HEK293 (cell line): ENCODE measurements at regions not wholly inside any gene's neighbourhood (a gene's known extent, or its start where the extent isn't known, plus 50 kb on each side); places are given as distances from the start of the nearest gene placed in this dataset.
"Not testable (repeated sequence)": the region's sequence is repeated elsewhere in the genome, so short reads cannot be mapped to it uniquely, and the experiment has no call there.

Experiments
- CTCF ChIA-PET: fragments of 350-600 bp; formaldehyde crosslinking; extraction: SDS; loops from one replicate; lab custom pipeline; 2021; ENCODE audit warnings: antibody characterized with exemption; lab: Yijun Ruan, JAX
- POLR2A ChIA-PET: fragments of 300-600 bp; formaldehyde crosslinking; extraction: SDS; loops from one replicate; lab custom pipeline; 2020; ENCODE audit warnings: antibody characterized with exemption, inconsistent platforms; lab: Yijun Ruan, JAX
- H3K27ac ChIP-seq: fragments of 200-500 bp; sonication (Bioruptor generic); 2 replicates; pipeline ENCODE4 v1.5.1; 2014; ENCODE audit warnings: low read depth, low read length, control low read depth, inconsistent platforms; ENCODE audit errors: extremely low read depth
- H3K36me3 ChIP-seq, 2 experiments: fragments of 200-500 bp in 1 of 2; sonication (Bioruptor generic) in 1 of 2; 1 replicate in 1 of 2; 2 replicates in 1 of 2; pipeline ENCODE4 v1.5.1; 2014 to 2017; ENCODE audit warnings: inconsistent platforms in 2 of 2, low read length in 2 of 2; ENCODE audit not compliant: control insufficient read depth in 2 of 2, insufficient read depth in 1 of 2
- H3K4me1 ChIP-seq: fragments of 200-500 bp; sonication (Bioruptor generic); 2 replicates; pipeline ENCODE4 v1.5.1; 2014; ENCODE audit warnings: mild to moderate bottlenecking, low read length, inconsistent platforms; ENCODE audit not compliant: control insufficient read depth, insufficient read depth
- H3K4me3 ChIP-seq: 2 replicates; pipeline ENCODE4 v1.5.1; 2011; ENCODE audit warnings: low read depth, mild to moderate bottlenecking, control low read depth, low read length, moderate library complexity
- H3K9me3 ChIP-seq: fragments of 200-500 bp; sonication (Bioruptor generic); 2 replicates; pipeline ENCODE4 v1.5.1; 2014; ENCODE audit warnings: low read depth, low read length, inconsistent platforms; ENCODE audit not compliant: control insufficient read depth, insufficient read depth
- FEZF1 ChIP-seq: fragments of 450-650 bp; formaldehyde crosslinking; IDR thresholded peaks from 2 replicates; pipeline ENCODE4 v1.5.1; 2016; ENCODE audit warnings: missing biosample characterization, missing genetic modification characterization
- GFI1B ChIP-seq: fragments of 450-650 bp; formaldehyde crosslinking; IDR thresholded peaks from 2 replicates; pipeline ENCODE4 v1.5.1; 2016; ENCODE audit warnings: missing biosample characterization, missing genetic modification characterization
- REPIN1 ChIP-seq: fragments of 450-650 bp; formaldehyde crosslinking; IDR thresholded peaks from 2 replicates; pipeline ENCODE4 v1.5.1; 2017; ENCODE audit warnings: missing biosample characterization, missing genetic modification characterization, low read depth
- ZBTB17 ChIP-seq: fragments of 450-650 bp; formaldehyde crosslinking; IDR thresholded peaks from 2 replicates; pipeline ENCODE4 v1.5.1; 2016; ENCODE audit warnings: missing biosample characterization, missing genetic modification characterization
- ZFHX2 ChIP-seq: fragments of 450-650 bp; formaldehyde crosslinking; conservative IDR thresholded peaks from 2 replicates; pipeline ENCODE4 v1.5.1; 2016; ENCODE audit warnings: missing biosample characterization, missing genetic modification characterization
- ZNF10 ChIP-seq: fragments of 450-650 bp; formaldehyde crosslinking; IDR thresholded peaks from 2 replicates; pipeline ENCODE4 v1.5.1; 2017; ENCODE audit warnings: missing biosample characterization, missing genetic modification characterization
- ZNF146 ChIP-seq: fragments of 450-650 bp; formaldehyde crosslinking; IDR thresholded peaks from 2 replicates; pipeline ENCODE4 v1.5.1; 2016; ENCODE audit warnings: missing biosample characterization, missing genetic modification characterization
- ZNF221 ChIP-seq: fragments of 450-650 bp; formaldehyde crosslinking; IDR thresholded peaks from 2 replicates; pipeline ENCODE4 v1.5.1; 2017; ENCODE audit warnings: missing biosample characterization, missing genetic modification characterization, borderline replicate concordance
- ZNF266 ChIP-seq: fragments of 450-650 bp; formaldehyde crosslinking; IDR thresholded peaks from 2 replicates; pipeline ENCODE4 v1.5.1; 2016; ENCODE audit warnings: missing biosample characterization, missing genetic modification characterization, low read depth
- ZNF274 ChIP-seq, 2 experiments: fragments of 200-500 bp in 1 of 2; fragments of 450-650 bp in 1 of 2; sonication (Bioruptor generic) in 1 of 2; formaldehyde crosslinking in 1 of 2; IDR thresholded peaks; 2 replicates each; pipeline versions ENCODE4 v1.5.1 to v1.6.1; 2014 to 2016; ENCODE audit warnings: borderline replicate concordance in 1 of 2, inconsistent platforms in 1 of 2, low read length in 1 of 2, missing biosample characterization in 1 of 2, missing genetic modification characterization in 1 of 2
- ZNF350 ChIP-seq: fragments of 450-650 bp; formaldehyde crosslinking; IDR thresholded peaks from 2 replicates; pipeline ENCODE4 v1.5.0; 2017; ENCODE audit warnings: missing biosample characterization, mild to moderate bottlenecking, missing genetic modification characterization
- ZNF37A ChIP-seq: fragments of 450-650 bp; IDR thresholded peaks from 2 replicates; pipeline ENCODE4 v1.5.1; 2018; ENCODE audit warnings: missing biosample characterization, missing genetic modification characterization
- ZNF433 ChIP-seq: fragments of 450-650 bp; formaldehyde crosslinking; IDR thresholded peaks from 2 replicates; pipeline ENCODE4 v1.5.1; 2016; ENCODE audit warnings: missing biosample characterization, missing genetic modification characterization, low read depth
- ZNF501 ChIP-seq: fragments of 450-650 bp; formaldehyde crosslinking; IDR thresholded peaks from 2 replicates; pipeline ENCODE4 v1.5.1; 2016; ENCODE audit warnings: missing biosample characterization, missing genetic modification characterization
- ZNF530 ChIP-seq: fragments of 450-650 bp; formaldehyde crosslinking; IDR thresholded peaks from 2 replicates; pipeline ENCODE4 v1.5.1; 2016; ENCODE audit warnings: low read depth, missing biosample characterization, missing genetic modification characterization
- ZNF544 ChIP-seq: fragments of 450-650 bp; formaldehyde crosslinking; IDR thresholded peaks from 2 replicates; pipeline ENCODE4 v1.5.0; 2017; ENCODE audit warnings: missing biosample characterization, missing genetic modification characterization
- ZNF549 ChIP-seq: fragments of 450-650 bp; IDR thresholded peaks from 2 replicates; pipeline ENCODE4 v1.5.1; 2018; ENCODE audit warnings: missing biosample characterization, missing genetic modification characterization, mild to moderate bottlenecking, inconsistent platforms, moderate library complexity
- ZNF621 ChIP-seq: fragments of 450-650 bp; formaldehyde crosslinking; IDR thresholded peaks from 2 replicates; pipeline ENCODE4 v1.5.1; 2017; ENCODE audit warnings: missing biosample characterization, missing genetic modification characterization
- ZNF664 ChIP-seq: fragments of 450-650 bp; formaldehyde crosslinking; IDR thresholded peaks from 2 replicates; pipeline ENCODE4 v1.5.1; 2016; ENCODE audit warnings: missing biosample characterization, missing genetic modification characterization
- ZNF76 ChIP-seq: fragments of 450-650 bp; formaldehyde crosslinking; IDR thresholded peaks from 2 replicates; pipeline ENCODE4; 2016; ENCODE audit warnings: low read depth, missing biosample characterization, missing genetic modification characterization, borderline replicate concordance
- ZNF792 ChIP-seq: fragments of 450-650 bp; formaldehyde crosslinking; IDR thresholded peaks from 2 replicates; pipeline ENCODE4 v1.5.1; 2016; ENCODE audit warnings: missing biosample characterization, missing genetic modification characterization
- ZNF837 ChIP-seq: fragments of 450-650 bp; formaldehyde crosslinking; IDR thresholded peaks from 2 replicates; pipeline ENCODE4 v1.5.1; 2016; ENCODE audit warnings: missing biosample characterization, missing genetic modification characterization
- TF ChIP-seq, protein P1 (sequence below): fragments of 450-650 bp; formaldehyde crosslinking; IDR thresholded peaks from 2 replicates; pipeline ENCODE4 v1.5.1; 2017; ENCODE audit warnings: missing biosample characterization, missing genetic modification characterization
- TF ChIP-seq, protein P2 (sequence below): fragments of 450-650 bp; formaldehyde crosslinking; IDR thresholded peaks from 2 replicates; pipeline ENCODE4 v1.5.1; 2016; ENCODE audit warnings: missing biosample characterization, missing genetic modification characterization, low read depth
- TF ChIP-seq, protein P3 (sequence below): fragments of 450-650 bp; formaldehyde crosslinking; IDR thresholded peaks from 2 replicates; pipeline ENCODE4 v1.5.1; 2016; ENCODE audit warnings: missing biosample characterization, missing genetic modification characterization
- TF ChIP-seq, protein P4 (sequence below): fragments of 450-650 bp; formaldehyde crosslinking; IDR thresholded peaks from 2 replicates; pipeline ENCODE4 v1.5.1; 2016; ENCODE audit warnings: missing biosample characterization, missing genetic modification characterization

DNA sequence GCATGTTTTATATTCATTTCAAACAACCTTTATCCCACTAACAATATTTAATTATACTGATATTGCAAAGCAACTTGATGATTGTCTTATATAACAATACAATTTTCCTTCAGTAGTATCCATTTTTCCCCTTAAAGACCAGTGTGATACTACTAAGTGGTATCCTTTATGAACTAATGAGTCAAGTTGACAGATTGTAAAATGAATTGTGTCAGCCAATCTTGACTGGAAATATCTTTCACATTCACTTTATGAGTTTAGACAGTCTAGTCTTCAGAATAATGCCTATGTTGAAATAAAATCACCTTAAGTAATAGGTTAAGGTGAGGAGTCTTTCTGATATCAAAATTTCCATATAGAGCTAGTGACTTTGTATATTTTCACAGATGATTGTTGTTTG is 950.0 kb upstream of the CELF2 start:
- ChIA-PET POLR2A (no interaction called here), CTCF (no interaction called here)

DNA sequence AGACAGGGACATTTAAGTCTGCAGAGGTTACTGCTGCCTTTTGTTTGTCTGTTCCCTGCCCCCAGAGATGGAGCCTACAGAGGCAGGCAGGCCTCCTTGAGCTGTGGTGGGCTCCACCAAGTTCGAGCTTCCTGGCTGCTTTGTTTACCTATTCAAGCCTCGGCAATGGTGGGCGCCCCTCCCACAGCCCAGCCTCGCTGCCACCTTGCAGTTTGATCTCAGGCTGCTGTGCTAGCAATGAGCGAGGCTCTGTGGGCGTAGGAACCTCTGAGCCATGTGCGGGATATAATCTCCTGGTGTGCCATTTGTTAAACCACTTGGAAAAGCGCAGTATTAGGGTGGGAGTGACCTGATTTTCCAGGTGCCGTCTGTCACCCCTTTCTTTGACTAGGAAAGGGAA is 942.8 kb upstream of the CELF2 start:
- POLR2A ChIA-PET, H3K27ac ChIP-seq, H3K4me1 ChIP-seq, H3K36me3 ChIP-seq, H3K4me3 ChIP-seq, CTCF ChIA-PET, H3K9me3 ChIP-seq: not testable (repeated sequence)

More for the DNA sequence above, 950.0 kb upstream of the CELF2 start:
- no peak overlapping the region for H3K4me3 ChIP-seq
- H3K4me1 ChIP-seq = no peaks in the 10 kb centered on the region
- H3K36me3 ChIP-seq = no peaks in the 10 kb centered on the region
- TF ChIP-seq REPIN1 = no peak
- no peak for TF ChIP-seq ZNF433 (tag by site-specific recombination)
- TF ChIP-seq ZFHX2 (tag by site-specific recombination) = no peak
- no peak for TF ChIP-seq ZNF146
- no peak for TF ChIP-seq ZNF266
- no peak for TF ChIP-seq ZNF221 (tag by site-specific recombination)
- no peak for TF ChIP-seq ZNF530 (tag by site-specific recombination)
- no peak for TF ChIP-seq GFI1B (tag by site-specific recombination)
- no peak for TF ChIP-seq ZBTB17 (tag by site-specific recombination)
- no peak for TF ChIP-seq ZNF76 (tag by site-specific recombination)
- no peak for TF ChIP-seq ZNF501 (tag by site-specific recombination)
- TF ChIP-seq ZNF664 (tag by site-specific recombination) = no peak
- no peak for TF ChIP-seq ZNF837
- no peak for TF ChIP-seq ZNF274 (IDR thresholded peaks at IDR 0.05; ENCODE audit: low read length)
- TF ChIP-seq ZNF274 (tag by site-specific recombination; IDR thresholded peaks at IDR 0.05; ENCODE audit: borderline replicate concordance) = no peak
- TF ChIP-seq ZNF37A = no peak
- H3K27ac ChIP-seq = no peak overlapping the region
- H3K9me3 ChIP-seq = no peaks in the 10 kb centered on the region

DNA sequence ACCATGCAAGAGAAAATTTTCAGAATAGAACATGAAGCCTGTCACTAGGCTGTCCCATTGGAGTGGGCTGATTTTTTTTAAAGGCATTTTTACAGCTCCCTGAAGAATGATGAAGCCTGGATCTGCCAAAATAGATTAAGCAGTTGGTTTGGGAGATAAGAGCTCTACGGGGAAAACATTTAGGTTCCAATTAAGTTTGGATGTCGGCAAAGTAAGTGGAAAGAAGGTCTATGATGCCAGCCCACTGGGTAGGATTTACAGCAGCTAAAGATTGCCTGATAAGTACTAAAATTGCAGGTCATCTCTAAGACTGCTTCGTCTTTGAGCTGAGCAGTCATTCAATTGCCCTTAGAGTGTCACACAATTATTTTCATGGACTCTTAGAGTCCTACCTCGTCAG is 939.2 kb upstream of the CELF2 start:
- CTCF ChIA-PET = no interaction called here
- POLR2A ChIA-PET = no interaction called here
- no peaks in the 10 kb centered on the region for H3K4me1 ChIP-seq
- no peaks in the 10 kb centered on the region for H3K36me3 ChIP-seq
- H3K4me3 ChIP-seq = no peak overlapping the region
- no peak overlapping the region for H3K27ac ChIP-seq
- H3K9me3 ChIP-seq = no peaks in the 10 kb centered on the region; the same call in 1 of the 2 replicates
- TF ChIP-seq ZNF350 (tag by site-specific recombination) (no peak), FEZF1 (tag by site-specific recombination) (no peak), ZNF792 (tag by site-specific recombination) (no peak), ZNF664 (tag by site-specific recombination) (no peak), ZNF621 (tag by site-specific recombination) (no peak), ZNF549 (tag by site-specific recombination) (no peak), ZNF10 (tag by site-specific recombination) (no peak), ZNF544 (tag by site-specific recombination) (no peak)
- TF ChIP-seq, protein P1, sequence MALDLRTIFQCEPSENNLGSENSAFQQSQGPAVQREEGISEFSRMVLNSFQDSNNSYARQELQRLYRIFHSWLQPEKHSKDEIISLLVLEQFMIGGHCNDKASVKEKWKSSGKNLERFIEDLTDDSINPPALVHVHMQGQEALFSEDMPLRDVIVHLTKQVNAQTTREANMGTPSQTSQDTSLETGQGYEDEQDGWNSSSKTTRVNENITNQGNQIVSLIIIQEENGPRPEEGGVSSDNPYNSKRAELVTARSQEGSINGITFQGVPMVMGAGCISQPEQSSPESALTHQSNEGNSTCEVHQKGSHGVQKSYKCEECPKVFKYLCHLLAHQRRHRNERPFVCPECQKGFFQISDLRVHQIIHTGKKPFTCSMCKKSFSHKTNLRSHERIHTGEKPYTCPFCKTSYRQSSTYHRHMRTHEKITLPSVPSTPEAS (tag by site-specific recombination) = no peak
- TF ChIP-seq, protein P2, sequence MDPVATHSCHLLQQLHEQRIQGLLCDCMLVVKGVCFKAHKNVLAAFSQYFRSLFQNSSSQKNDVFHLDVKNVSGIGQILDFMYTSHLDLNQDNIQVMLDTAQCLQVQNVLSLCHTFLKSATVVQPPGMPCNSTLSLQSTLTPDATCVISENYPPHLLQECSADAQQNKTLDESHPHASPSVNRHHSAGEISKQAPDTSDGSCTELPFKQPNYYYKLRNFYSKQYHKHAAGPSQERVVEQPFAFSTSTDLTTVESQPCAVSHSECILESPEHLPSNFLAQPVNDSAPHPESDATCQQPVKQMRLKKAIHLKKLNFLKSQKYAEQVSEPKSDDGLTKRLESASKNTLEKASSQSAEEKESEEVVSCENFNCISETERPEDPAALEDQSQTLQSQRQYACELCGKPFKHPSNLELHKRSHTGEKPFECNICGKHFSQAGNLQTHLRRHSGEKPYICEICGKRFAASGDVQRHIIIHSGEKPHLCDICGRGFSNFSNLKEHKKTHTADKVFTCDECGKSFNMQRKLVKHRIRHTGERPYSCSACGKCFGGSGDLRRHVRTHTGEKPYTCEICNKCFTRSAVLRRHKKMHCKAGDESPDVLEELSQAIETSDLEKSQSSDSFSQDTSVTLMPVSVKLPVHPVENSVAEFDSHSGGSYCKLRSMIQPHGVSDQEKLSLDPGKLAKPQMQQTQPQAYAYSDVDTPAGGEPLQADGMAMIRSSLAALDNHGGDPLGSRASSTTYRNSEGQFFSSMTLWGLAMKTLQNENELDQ (tag by site-specific recombination) = no peak
- TF ChIP-seq, protein P3, sequence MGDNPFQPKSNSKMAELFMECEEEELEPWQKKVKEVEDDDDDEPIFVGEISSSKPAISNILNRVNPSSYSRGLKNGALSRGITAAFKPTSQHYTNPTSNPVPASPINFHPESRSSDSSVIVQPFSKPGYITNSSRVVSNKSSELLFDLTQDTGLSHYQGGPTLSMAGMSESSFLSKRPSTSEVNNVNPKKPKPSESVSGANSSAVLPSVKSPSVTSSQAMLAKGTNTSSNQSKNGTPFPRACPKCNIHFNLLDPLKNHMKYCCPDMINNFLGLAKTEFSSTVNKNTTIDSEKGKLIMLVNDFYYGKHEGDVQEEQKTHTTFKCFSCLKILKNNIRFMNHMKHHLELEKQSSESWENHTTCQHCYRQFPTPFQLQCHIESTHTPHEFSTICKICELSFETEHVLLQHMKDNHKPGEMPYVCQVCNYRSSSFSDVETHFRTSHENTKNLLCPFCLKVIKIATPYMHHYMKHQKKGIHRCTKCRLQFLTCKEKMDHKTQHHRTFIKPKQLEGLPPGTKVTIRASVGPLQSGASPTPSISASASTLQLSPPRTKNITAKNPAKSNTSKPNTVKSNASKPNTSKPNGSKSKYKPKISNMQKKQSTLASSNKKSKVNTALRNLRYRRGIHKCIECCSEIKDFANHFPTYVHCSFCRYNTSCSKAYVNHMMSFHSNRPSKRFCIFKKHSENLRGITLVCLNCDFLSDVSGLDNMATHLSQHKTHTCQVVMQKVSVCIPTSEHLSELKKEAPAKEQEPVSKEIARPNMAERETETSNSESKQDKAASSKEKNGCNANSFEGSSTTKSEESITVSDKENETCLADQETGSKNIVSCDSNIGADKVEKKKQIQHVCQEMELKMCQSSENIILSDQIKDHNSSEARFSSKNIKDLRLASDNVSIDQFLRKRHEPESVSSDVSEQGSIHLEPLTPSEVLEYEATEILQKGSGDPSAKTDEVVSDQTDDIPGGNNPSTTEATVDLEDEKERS = no peak
- TF ChIP-seq, protein P4, sequence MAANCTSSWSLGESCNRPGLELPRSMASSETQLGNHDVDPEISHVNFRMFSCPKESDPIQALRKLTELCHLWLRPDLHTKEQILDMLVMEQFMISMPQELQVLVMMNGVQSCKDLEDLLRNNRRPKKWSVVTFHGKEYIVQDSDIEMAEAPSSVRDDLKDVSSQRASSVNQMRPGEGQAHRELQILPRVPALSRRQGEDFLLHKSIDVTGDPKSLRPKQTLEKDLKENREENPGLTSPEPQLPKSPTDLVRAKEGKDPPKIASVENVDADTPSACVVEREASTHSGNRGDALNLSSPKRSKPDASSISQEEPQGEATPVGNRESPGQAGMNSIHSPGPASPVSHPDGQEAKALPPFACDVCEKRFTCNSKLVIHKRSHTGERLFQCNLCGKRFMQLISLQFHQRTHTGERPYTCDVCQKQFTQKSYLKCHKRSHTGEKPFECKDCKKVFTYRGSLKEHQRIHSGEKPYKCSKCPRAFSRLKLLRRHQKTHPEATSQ = no peak
